ENCODE measurements at regions not wholly inside any gene's neighbourhood (a gene's known extent, or its start where the extent isn't known, plus 50 kb on each side); places are given as distances from the start of the nearest gene placed in this dataset.

GRCh38 chr12:86647800-86648199 lies 391.6 kb upstream of the MGAT4C start:
- TF ChIP-seq CTCF (IDR thresholded peaks at IDR 0.05; ENCODE audit: extremely low read depth in 1 of 2, insufficient read depth in 1 of 2, low read depth in 1 of 2, low read length in 2 of 2) (no peak), POLR2AphosphoS5 (IDR thresholded peaks at IDR 0.05; ENCODE audit: insufficient read depth, low read depth, low read length) (no peak), POLR2A (IDR thresholded peaks at IDR 0.05; ENCODE audit: low read depth, low read length) (no peak), MYC (IDR thresholded peaks at IDR 0.05; ENCODE audit: low read depth, low read length) (no peak), EZH2 (IDR thresholded peaks at IDR 0.05; ENCODE audit: borderline replicate concordance, low read depth, low read length, severe bottlenecking) (no peak)

Measured in endothelial cell of umbilical vein (primary cell).